ENCODE measurements at regions not wholly inside any gene's neighbourhood (a gene's known extent, or its start where the extent isn't known, plus 50 kb on each side); places are given as distances from the start of the nearest gene placed in this dataset.

DNA sequence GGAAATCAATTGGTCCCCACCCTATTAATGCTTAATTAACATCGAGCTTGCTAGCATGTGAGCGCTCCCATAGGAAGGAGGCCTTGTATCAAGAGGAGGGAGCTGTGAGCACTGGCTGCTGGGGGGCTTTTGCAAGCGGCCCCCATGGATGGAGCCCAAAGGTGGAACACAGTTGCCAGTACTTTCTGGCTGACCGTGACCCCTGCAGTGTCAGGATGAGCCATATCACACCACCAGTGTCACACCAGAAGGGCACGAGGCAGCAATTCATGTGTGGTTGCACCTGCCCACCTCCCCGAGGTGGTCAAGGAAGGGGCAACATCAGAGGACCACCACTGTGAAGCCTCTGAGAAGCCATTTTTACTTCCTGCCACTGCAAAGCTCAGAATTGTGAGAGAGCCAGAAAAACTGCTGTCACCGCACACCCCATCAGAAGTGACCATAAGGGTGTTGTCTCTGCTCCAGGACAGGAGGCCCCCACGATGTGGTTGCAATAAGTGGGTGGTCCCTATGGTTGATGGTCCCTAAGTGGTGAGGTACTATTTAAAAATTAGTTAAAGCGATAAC lies 99.8 kb upstream of the RAB6C start:
- H4K20me1 ChIP-seq (ENCODE audit: insufficient read depth): no peaks in the 10 kb centered on the region
- no peaks in the 10 kb centered on the region for H3K36me3 ChIP-seq (ENCODE audit: insufficient read depth)
- no peak overlapping the region for H3K4me3 ChIP-seq (IDR thresholded peaks at IDR 0.05; ENCODE audit: insufficient read depth, low read depth, low read length)
- H3K4me1 ChIP-seq (ENCODE audit: low read depth, poor library complexity, severe bottlenecking): peaks cover 5% of the 10 kb centered on the region
- H3K4me2 ChIP-seq: no peak overlapping the region
- TF ChIP-seq, protein P1, sequence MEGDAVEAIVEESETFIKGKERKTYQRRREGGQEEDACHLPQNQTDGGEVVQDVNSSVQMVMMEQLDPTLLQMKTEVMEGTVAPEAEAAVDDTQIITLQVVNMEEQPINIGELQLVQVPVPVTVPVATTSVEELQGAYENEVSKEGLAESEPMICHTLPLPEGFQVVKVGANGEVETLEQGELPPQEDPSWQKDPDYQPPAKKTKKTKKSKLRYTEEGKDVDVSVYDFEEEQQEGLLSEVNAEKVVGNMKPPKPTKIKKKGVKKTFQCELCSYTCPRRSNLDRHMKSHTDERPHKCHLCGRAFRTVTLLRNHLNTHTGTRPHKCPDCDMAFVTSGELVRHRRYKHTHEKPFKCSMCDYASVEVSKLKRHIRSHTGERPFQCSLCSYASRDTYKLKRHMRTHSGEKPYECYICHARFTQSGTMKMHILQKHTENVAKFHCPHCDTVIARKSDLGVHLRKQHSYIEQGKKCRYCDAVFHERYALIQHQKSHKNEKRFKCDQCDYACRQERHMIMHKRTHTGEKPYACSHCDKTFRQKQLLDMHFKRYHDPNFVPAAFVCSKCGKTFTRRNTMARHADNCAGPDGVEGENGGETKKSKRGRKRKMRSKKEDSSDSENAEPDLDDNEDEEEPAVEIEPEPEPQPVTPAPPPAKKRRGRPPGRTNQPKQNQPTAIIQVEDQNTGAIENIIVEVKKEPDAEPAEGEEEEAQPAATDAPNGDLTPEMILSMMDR (conservative IDR thresholded peaks at IDR 0.05; ENCODE audit: low read depth, low read length): no peak
- no peaks in the 10 kb centered on the region for H3K27me3 ChIP-seq (ENCODE audit: insufficient read depth, low read depth)
- H2AFZ ChIP-seq (ENCODE audit: low read depth): no peak overlapping the region
- no peak overlapping the region for H3K27ac ChIP-seq
- H3K79me2 ChIP-seq (ENCODE audit: insufficient read depth, low read depth): no peaks in the 10 kb centered on the region
- H3K9ac ChIP-seq: no peak overlapping the region

DNA sequence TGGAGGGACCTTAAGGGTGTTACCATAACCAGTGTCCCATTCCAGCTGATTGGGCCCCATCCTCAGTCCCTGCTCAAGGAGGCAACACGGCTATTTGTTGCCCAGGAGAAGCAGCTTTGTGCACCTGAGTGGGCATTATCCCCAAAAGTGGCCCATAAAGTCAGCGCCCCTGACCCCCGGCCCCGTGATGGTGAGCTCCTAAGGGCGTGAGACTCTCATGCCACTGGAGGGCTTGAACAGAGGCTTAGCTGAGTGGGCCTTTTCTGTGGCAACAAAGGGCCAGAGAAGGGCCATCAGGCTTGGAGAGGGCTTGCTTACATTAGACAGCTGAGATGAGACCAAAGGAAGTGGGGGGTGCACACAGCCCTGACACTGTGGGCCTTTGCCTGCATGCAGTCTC lies 99.2 kb upstream of the RAB6C start:
- Histone ChIP-seq H3K4me3 (IDR thresholded peaks at IDR 0.05; ENCODE audit: insufficient read depth, low read depth, low read length) (no peak overlapping the region), H3K4me1 (ENCODE audit: low read depth, poor library complexity, severe bottlenecking) (peaks cover 5% of the 10 kb centered on the region), H2AFZ (ENCODE audit: low read depth) (no peak overlapping the region), H3K27me3 (ENCODE audit: insufficient read depth, low read depth) (no peaks in the 10 kb centered on the region), H3K36me3 (ENCODE audit: insufficient read depth) (no peaks in the 10 kb centered on the region), H3K79me2 (ENCODE audit: insufficient read depth, low read depth) (no peaks in the 10 kb centered on the region), H4K20me1 (ENCODE audit: insufficient read depth) (no peaks in the 10 kb centered on the region), H3K27ac (no peak overlapping the region), H3K4me2 (no peak overlapping the region), H3K9ac (no peak overlapping the region)
- TF ChIP-seq, protein P1 (conservative IDR thresholded peaks at IDR 0.05; ENCODE audit: low read depth, low read length): no peak

DNA sequence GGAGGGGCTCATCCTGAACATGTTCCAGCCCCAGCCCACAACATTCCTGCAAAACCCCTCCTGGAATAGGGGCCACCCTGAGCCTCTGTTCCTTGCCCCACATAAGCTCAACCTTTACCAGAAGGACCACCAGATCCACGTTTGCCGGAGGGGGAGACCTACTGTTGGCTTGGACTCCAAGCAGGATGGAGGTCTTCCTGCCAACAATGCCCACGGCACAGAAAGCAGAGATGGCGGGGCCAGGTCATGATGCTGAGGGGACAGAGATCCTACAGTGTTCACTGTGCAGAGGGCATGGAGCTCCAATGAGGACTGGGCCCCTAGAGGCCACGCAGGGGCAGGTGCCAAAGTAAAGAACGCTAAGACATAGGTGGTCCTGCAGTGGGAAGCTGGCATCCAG lies 98.5 kb upstream of the RAB6C start:
- peaks cover 5% of the 10 kb centered on the region for H3K4me1 ChIP-seq (ENCODE audit: low read depth, poor library complexity, severe bottlenecking)

DNA sequence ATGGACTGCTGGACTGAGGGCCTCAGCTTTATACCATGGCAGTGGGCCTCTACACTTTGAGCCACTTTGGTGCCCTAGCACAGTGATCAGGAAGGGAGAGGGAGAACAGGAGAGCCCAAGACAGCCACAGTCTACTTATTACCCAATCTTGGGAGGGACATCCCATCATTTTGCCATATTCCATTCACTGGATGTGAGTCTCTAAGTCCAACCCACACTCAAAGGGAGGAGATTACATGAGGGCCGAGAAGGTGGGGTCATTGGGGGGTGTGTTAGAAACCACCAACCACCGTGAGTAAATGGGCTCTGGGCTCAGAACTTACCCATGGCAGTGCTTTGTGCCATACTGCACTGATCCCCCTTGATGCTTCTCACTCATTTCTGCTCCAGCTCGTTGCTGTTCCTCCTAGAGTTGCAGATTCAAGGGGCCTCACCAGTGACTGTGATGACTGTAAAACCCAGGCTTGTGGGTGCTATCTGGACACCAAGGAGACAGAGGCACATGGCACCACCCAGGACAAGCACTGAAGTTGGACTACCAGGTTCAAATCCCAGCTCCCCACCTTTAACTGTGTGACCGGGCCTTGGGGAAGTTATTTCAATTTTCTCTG lies 97.6 kb upstream of the RAB6C start:
- no peaks in the 10 kb centered on the region for H3K36me3 ChIP-seq (ENCODE audit: insufficient read depth)

More for the DNA sequence above, 98.5 kb upstream of the RAB6C start:
- TF ChIP-seq, protein P1 (conservative IDR thresholded peaks at IDR 0.05; ENCODE audit: low read depth, low read length): no peak
- Histone ChIP-seq H3K36me3 (ENCODE audit: insufficient read depth) (no peaks in the 10 kb centered on the region), H3K4me3 (IDR thresholded peaks at IDR 0.05; ENCODE audit: insufficient read depth, low read depth, low read length) (no peak overlapping the region), H4K20me1 (ENCODE audit: insufficient read depth) (no peaks in the 10 kb centered on the region), H3K9ac (no peak overlapping the region), H3K27me3 (ENCODE audit: insufficient read depth, low read depth) (no peaks in the 10 kb centered on the region), H2AFZ (ENCODE audit: low read depth) (no peak overlapping the region), H3K79me2 (ENCODE audit: insufficient read depth, low read depth) (no peaks in the 10 kb centered on the region), H3K27ac (no peak overlapping the region), H3K4me2 (no peak overlapping the region)

More for the DNA sequence above, 97.6 kb upstream of the RAB6C start:
- H2AFZ ChIP-seq (ENCODE audit: low read depth): no peak overlapping the region
- TF ChIP-seq, protein P1 (conservative IDR thresholded peaks at IDR 0.05; ENCODE audit: low read depth, low read length): no peak
- H3K4me1 ChIP-seq (ENCODE audit: low read depth, poor library complexity, severe bottlenecking): peaks cover under 1% of the 10 kb centered on the region
- H3K4me3 ChIP-seq (IDR thresholded peaks at IDR 0.05; ENCODE audit: insufficient read depth, low read depth, low read length): no peak overlapping the region
- no peaks in the 10 kb centered on the region for H4K20me1 ChIP-seq (ENCODE audit: insufficient read depth)
- H3K27ac ChIP-seq: no peak overlapping the region
- H3K27me3 ChIP-seq (ENCODE audit: insufficient read depth, low read depth): no peaks in the 10 kb centered on the region
- no peak overlapping the region for H3K9ac ChIP-seq
- H3K4me2 ChIP-seq: no peak overlapping the region
- no peaks in the 10 kb centered on the region for H3K79me2 ChIP-seq (ENCODE audit: insufficient read depth, low read depth)

All from KMS-11 (cell line).